HG02870 (cell line): ENCODE measurements at regions not wholly inside any gene's neighbourhood (a gene's known extent, or its start where the extent isn't known, plus 50 kb on each side); places are given as distances from the start of the nearest gene placed in this dataset.

Source experiments
- ATAC-seq: cut with Tn5 transposase; IDR thresholded peaks from one replicate; pipeline ENCODE4 v1.9.1; 2021; ENCODE audit warnings: mild to moderate bottlenecking, moderate library complexity; ENCODE audit not compliant: unreplicated experiment

DNA sequence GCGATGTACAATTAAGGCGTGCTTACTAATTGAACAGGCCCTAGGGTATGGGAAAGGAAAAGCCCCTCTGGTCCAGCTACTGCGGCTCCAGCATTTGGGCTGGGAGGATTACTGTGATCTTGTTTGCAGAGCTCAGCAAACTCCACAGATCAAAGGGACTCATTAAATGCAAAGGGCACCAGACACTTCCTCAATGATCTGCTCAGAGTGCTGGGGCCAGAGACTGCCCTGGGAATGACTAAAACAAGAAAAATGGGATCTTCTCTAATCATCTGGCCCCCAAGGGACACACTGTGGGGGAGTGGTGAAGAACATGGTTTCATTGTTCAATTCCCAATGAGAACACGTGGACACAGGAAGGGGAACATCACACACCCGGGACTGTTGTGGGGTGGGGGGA, 85.0 kb downstream of the MARCHF4 start:
- ATAC-seq = no peak

DNA sequence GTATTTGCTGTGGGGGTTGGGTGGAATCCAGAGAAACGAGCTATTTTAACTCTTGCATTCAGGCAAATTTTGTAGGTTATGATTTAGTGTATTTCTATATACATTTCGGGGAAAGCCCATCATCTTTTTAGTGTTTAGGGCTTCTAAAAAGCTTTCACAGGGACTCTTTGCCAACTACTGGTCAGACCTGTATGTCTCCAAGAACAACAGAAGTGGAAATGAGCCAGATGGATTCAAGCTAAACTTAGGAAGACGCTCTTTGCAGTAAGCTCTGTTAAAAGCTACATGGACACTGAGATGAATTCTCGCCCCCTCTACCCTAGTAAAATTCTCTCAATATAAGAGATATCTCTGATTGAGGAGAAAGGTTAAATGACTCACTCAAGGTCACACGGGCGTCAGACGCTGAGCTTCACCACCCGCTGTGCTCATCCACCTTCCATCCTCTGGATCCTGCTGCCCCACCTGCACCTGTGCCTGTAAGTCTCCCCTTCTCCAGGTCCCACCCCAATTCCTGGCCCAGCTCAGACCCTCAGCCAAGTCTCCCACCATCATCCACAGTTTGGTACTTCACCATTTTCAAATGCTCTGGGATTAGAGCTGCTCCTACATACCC, 85.6 kb downstream of the MARCHF4 start:
- ATAC-seq = no peak

DNA sequence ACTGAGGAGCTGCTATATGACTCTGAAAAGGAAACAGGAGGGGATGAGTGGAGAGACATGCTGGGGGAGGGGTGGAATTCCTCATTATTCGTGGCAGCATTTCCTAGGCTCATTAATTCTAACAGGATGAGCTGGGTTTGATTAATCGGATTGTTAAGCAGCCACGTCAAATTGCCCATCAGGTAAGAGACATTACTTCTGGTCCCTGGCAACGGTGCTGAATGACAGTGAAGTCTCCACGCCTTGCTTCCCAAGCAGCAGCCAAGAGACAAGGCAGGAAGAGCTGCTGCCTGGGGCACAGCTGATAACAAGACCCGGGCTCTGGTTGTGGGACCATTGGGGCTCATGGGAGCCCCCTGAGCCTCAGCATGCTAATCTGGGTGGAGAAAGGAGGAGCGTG, 86.6 kb downstream of the MARCHF4 start:
- ATAC-seq = no peak

DNA sequence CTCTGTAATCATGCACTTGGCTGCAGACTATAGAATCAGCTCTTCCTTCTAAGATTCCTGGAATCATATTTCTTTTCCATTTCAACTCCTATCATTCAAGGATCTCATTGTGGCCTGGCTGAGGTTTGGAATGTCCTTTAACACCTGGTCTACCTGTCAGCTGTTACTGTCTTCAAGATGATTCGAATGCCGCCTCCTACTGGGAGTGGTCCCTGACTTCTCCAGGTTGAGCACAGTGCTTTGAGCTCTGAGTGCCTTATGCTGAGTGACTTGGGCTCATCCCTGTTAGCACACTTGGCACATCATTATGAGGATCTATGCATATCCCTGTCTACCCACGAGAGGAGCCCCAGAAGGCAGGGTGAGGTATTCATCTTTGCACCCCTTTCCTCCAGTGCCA, 87.6 kb downstream of the MARCHF4 start:
- no peak for ATAC-seq

DNA sequence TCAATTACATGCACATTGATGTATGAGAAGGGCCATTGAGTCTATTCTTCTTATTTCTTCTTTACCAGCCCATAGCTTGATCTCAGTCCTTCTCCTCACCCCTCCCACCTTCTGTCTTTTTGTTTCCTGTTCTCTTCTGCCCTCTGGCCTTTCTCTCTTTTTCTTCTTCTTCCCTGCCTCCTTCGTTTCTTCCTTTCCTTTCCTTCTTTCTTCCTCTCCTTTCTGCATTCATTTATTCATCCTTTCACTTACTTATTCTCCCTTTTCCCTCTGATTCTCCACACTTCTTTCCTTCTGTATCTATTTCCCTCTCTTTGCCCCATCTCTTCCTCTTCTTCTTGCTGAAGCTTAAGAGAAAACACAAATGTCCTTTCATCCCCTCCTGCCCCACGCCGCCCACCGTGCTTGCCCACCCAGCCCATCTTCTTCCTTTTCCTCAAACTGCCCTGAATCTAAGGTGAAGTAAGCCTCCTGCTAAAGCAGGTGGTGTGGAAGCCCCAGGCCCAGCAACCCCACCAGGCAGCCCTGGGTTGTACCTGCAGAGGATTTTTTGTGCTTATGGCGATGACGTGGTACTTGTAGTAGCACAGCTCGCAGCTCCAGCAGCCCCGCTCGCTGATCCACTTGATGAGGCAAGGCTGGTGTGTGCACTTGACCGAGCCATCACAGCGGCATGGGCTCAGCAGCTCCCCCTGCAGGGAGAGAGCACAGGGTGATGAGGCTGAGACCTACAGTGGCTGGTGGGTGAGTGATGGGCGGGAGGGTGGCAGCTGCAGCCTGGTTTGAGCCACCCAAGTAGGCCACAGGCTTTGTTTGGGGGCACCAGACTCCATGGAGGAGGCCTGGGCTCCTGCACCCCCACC, 89.0 kb downstream of the MARCHF4 start:
- peak; percentile 86 for ATAC-seq

DNA sequence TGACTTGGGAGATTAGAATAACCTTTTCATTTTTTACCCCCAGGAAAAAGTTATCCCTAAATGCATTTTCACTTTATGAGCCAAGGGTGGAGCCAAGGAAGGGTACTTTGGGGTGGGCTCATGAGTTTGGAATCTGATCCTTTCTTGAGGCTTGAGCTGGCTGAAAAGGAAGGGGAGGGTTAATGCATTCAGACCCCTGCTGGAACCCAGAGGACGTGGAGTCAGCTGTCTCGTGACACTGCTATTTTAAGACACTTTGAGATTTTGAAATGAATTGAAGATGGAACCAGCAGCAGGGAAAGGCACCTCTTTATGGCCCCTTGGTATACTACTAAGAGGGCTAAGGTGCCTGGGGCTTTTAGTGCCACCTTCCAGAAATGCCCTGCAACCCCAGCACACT, 90.4 kb downstream of the MARCHF4 start:
- no peak for ATAC-seq

DNA sequence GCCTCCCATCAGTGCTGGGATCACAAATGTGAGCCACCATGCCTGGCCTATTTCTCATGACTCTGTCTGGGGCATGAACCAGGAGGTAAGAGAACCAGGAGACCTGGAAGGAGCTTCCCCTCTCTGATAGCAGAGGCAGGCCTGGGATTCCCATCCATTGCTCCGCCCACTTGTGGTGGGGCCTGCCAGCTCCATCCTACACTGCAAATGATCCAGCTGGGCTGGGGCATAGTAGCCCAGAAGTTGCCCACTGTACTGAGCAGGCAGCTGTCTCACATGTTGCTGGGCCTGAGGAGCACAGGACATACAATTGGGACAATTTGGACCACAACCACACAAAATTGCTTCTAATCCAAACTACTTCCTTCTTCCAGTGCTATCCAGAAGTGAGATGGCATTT, 91.0 kb downstream of the MARCHF4 start:
- no peak for ATAC-seq

DNA sequence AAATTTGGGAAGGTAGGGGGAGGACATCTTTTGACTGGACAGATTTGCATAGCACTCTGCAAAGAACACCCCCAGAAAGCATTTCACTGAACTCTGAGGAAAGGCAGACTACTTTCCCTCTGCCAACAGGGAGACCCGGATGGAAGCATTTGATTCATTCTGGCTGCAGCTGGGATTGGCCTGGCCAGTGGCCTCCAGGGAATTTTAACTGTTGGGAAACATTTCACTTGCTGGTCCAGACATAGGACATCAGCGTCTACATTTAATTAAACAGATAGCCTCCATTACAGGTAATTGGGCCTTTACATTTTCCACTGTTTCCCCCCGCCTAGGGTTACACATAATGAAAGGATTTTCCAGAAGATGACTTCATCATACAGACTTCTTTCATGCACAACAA, 92.8 kb downstream of the MARCHF4 start:
- ATAC-seq = no peak

DNA sequence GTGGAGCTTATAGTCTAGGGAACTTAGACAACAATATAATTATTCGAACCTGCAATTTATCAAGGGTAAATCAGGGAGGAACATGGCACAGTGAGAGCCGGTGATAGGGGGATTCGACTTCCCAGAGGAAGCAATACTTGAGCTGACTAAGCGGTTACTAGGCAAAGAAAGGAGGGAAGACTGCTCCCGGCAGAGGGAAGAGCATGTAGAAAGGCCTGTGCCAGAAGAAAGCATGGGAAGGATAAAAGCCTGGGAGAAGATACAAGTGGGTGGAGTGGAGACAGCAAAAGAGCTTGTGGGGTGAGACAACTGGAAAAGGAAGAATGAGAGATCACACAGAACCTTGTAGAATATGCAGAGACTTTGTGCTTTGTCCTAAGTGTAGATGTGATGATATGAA, 93.3 kb downstream of the MARCHF4 start:
- no peak for ATAC-seq

DNA sequence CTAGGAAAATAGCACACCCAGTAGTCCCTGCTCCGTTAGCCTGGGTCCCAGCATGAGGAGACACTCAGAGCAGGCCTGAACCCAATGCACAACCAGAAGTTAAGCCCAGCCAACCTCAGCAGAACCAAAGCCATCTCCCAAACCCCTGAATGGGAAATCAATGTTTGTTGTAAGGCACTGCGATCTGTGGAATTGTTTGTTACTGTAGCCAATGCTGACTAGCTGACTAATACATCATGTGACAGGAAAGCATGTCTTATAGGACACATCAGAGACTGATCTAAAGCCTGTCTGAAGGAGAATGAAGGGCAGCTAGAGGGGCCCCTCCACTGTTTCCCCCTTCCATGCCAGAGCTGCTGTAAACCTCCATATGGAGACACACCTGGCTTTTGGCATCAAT, 96.4 kb downstream of the MARCHF4 start:
- no peak for ATAC-seq

DNA sequence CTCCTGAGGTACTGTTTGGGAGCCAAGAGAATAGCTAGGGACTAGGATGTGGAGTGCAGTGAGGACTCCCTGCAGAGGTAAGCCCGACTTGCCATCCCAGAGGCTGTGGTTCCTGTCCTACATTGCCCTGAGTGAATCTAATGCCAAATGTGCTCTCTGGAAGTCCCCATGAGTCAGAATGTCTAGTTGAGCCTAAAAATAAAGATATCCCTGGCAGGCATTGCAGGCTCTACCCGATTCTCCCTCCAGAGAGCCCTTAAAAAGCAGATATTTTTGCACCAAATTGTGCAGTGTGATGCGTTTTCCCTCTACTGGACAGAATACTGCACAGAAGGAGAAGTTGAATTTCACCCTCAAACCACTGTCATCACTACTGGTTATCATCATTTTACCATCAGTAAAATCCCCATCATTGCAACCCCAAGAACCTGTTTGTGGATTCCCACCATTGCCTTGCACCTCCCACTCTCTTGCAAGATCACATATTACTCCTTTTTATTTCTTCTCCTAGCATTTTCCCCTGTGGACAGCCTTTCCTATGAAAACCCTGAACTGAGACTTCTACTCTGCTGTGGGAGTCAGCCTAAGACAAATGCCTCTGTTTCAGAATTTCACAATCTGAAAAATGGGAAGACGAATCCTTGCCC, 98.0 kb downstream of the MARCHF4 start:
- ATAC-seq = no peak

DNA sequence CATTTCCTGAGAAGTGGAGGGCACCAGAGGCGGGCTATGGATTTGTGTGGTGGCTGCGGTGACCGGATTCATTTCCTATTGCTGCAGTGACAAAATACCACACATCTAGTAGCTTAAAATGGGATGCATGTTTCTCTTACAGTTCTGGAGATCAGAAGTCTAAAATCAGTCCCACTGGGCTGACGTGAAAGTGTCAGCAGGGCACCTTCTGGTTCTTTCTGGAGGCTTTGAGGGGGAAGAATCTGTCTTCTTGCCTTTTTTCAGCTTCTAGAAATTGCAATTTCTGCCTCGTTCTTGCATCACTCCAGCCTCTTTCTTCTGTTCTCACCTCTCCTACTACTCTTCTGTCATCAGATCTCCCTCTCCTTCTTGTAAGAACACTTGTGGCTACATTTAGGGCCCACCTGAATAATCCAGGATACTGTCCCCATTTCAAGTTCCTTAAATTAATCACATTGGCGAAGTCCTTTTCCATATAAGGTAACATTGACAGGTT, 111.2 kb downstream of the MARCHF4 start:
- no peak for ATAC-seq

DNA sequence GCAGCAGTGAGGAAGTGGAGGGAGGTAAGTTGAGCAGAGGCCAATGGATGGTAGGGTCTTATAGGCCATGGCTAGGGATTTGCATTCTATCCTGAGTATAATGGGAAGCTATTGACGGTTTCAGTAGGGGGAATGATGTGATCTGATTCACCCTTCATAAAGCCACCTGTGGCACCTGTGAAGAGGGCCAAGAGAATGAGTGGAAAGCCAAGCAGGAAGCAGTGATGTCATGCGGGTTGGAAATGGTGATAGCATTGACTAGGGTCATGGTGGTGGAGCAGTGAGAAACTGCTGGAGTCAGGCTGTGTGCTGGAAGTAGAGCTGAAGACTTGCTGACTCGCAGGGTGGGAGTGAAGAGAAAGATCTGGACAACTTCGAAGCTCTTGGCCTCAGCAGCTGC, 111.7 kb downstream of the MARCHF4 start:
- no peak for ATAC-seq

DNA sequence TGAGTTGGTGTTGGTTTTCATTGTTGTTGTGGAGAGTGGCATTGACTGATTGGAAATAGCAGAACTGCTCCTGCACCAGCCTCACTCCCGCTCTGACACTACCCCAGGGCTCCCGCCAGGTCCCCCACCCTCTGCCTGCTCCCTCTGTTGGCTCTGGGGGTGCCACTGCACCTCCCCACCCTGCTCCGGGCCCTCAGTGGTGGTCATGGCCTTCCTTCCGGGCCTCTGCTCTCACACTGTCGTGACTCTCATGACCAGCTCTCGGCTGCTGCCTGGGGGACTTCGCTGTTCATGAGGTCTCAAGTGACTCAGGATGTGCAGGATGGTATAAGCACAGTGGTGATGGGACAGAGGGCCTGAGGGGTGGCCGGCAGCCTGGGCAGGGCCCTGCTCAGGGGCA, 113.2 kb downstream of the MARCHF4 start:
- ATAC-seq = no peak

DNA sequence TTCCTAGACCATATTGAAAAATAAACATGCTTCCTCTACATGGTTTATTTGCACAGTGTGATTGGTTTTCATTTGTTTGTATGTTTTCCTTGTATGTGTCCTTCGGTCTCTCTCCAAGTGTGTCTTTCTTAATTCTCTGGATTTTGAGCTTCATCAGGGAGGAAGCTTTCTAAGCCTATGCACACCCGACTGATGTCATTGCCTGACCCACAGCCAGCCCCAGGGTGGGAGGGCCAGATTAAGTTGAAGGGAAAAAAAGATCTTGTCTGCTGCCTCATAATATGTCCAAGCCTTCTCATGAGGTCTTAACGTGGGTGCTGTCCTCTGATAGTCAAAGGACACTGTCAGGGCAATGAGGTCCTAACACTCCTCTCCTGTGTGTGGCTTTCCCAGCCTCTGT, 115.2 kb downstream of the MARCHF4 start:
- ATAC-seq = no peak
